Activated naive CD4-positive, alpha-beta T cell treated with anti-CD3 and anti-CD28 coated beads for 36 hours (primary cell): ENCODE measurements at regions not wholly inside any gene's neighbourhood (a gene's known extent, or its start where the extent isn't known, plus 50 kb on each side); places are given as distances from the start of the nearest gene placed in this dataset.
"Not testable (repeated sequence)": the region's sequence is repeated elsewhere in the genome, so short reads cannot be mapped to it uniquely, and the experiment has no call there.

Source experiments
- CTCF ChIA-PET: fragments of 350-600 bp; sonication (Branson Sonifier 250); formaldehyde crosslinking; loops from one replicate; lab custom pipeline; 2021; ENCODE audit warnings: antibody characterized with exemption; lab: Charles Lee
- DNase-seq: peaks from one replicate; pipeline ENCODE4 v3.0.0-alpha.2; 2020
- H3K27ac Mint-ChIP-seq: one replicate; pipeline ENCODE4 v1.8.0; 2021; ENCODE audit warnings: mild to moderate bottlenecking, mixed read lengths
- H3K27me3 Mint-ChIP-seq: one replicate; pipeline ENCODE4 v1.8.0; 2021; ENCODE audit warnings: low read depth, mixed read lengths
- H3K36me3 Mint-ChIP-seq: one replicate; pipeline ENCODE4 v1.8.0; 2021; ENCODE audit warnings: low read depth, mixed read lengths
- H3K4me1 Mint-ChIP-seq: one replicate; pipeline ENCODE4 v1.8.0; 2021; ENCODE audit warnings: low read depth, mixed read lengths
- H3K4me3 Mint-ChIP-seq: one replicate; pipeline ENCODE4 v1.8.0; 2021; ENCODE audit warnings: mild to moderate bottlenecking, moderate library complexity, mixed read lengths
- H3K9me3 Mint-ChIP-seq: one replicate; pipeline ENCODE4 v1.8.0; 2021; ENCODE audit warnings: mixed read lengths
- intact Hi-C: fragments of 100-400 bp; cut with micrococcal nuclease; formaldehyde crosslinking; loops from one replicate; pipeline ENCODE4 v1.15.1; 2023

GRCh38 chr4:106524772-106525171, 156.2 kb upstream of the GIMD1 start:
- H3K36me3 Mint-ChIP-seq, H3K4me3 Mint-ChIP-seq, H3K27me3 Mint-ChIP-seq, DNase-seq, intact Hi-C loops, H3K4me1 Mint-ChIP-seq, CTCF ChIA-PET, H3K27ac Mint-ChIP-seq, H3K9me3 Mint-ChIP-seq: not testable (repeated sequence)

GRCh38 chr4:106522839-106523238, 154.3 kb upstream of the GIMD1 start:
- no peak overlapping the region for H3K27ac Mint-ChIP-seq
- intact Hi-C loops: no loop called here

GRCh38 chr4:106512706-106513105, 144.1 kb upstream of the GIMD1 start:
- DNase-seq: no peak
- Mint-ChIP-seq H3K27me3 (no peaks in the 10 kb centered on the region), H3K9me3 (no peaks in the 10 kb centered on the region), H3K4me1 (no peaks in the 10 kb centered on the region), H3K4me3 (no peak overlapping the region), H3K27ac (no peak overlapping the region), H3K36me3 (no peaks in the 10 kb centered on the region)
- CTCF ChIA-PET: no interaction called here
- intact Hi-C loops: no loop called here

More at GRCh38 chr4:106522839-106523238, 154.3 kb upstream of the GIMD1 start:
- H3K4me3 Mint-ChIP-seq: no peak overlapping the region
- DNase-seq: no peak
- H3K36me3 Mint-ChIP-seq: no peaks in the 10 kb centered on the region
- H3K4me1 Mint-ChIP-seq: no peaks in the 10 kb centered on the region
- peaks cover 3% of the 10 kb centered on the region for H3K27me3 Mint-ChIP-seq
- no peaks in the 10 kb centered on the region for H3K9me3 Mint-ChIP-seq
- CTCF ChIA-PET: no interaction called here

- intact Hi-C loops: no loop called here
- H3K4me1 Mint-ChIP-seq: no peaks in the 10 kb centered on the region
- no peak overlapping the region for H3K4me3 Mint-ChIP-seq
- H3K27me3 Mint-ChIP-seq: peaks cover 6% of the 10 kb centered on the region
- DNase-seq: no peak
- CTCF ChIA-PET: no interaction called here
- H3K36me3 Mint-ChIP-seq: no peaks in the 10 kb centered on the region
- H3K9me3 Mint-ChIP-seq: no peaks in the 10 kb centered on the region
- no peak overlapping the region for H3K27ac Mint-ChIP-seq
These were observed 138.9 kb upstream of the GIMD1 start for GRCh38 chr4:106507440-106507839.

GRCh38 chr4:106503116-106504050, 134.8 kb upstream of the GIMD1 start:
- Mint-ChIP-seq H3K27ac (no peak overlapping the region), H3K9me3 (no peaks in the 10 kb centered on the region), H3K27me3 (peaks cover 20% of the 10 kb centered on the region), H3K36me3 (no peaks in the 10 kb centered on the region), H3K4me3 (no peak overlapping the region), H3K4me1 (peaks cover 4% of the 10 kb centered on the region)
- intact Hi-C loops: loop anchor here (2.0 kb wide), 1 partner anchor 983 kb away; no protein-coding TSS in a partner anchor
- no peak for DNase-seq
- CTCF ChIA-PET: interaction anchor here (0.8 to 1.8 kb wide), 4 partner anchors 44 to 349 kb away, joined by 3 to 7 read pairs (median 4); no protein-coding TSS in a partner anchor

GRCh38 chr4:106502106-106502699, 133.6 kb upstream of the GIMD1 start:
- no peak overlapping the region for H3K27ac Mint-ChIP-seq
- H3K4me1 Mint-ChIP-seq: peaks cover 4% of the 10 kb centered on the region
- peaks cover 20% of the 10 kb centered on the region for H3K27me3 Mint-ChIP-seq
- intact Hi-C loops: loop anchor here (1.0 to 2.0 kb wide), 6 partner anchors 133 to 981 kb away; partner anchors contain the start of genes AIMP1 and TBCK
- no peaks in the 10 kb centered on the region for H3K9me3 Mint-ChIP-seq
- peak; percentile 67 for DNase-seq
- H3K4me3 Mint-ChIP-seq: no peak overlapping the region
- CTCF ChIA-PET: interaction anchor here (1.1 kb wide), 1 partner anchor 236 kb away, joined by 6 read pairs; no protein-coding TSS in a partner anchor
- no peaks in the 10 kb centered on the region for H3K36me3 Mint-ChIP-seq

- H3K4me1 Mint-ChIP-seq: peaks cover 3% of the 10 kb centered on the region
- no peak overlapping the region for H3K4me3 Mint-ChIP-seq
- no peak for DNase-seq
- intact Hi-C loops: no loop called here
- CTCF ChIA-PET: no interaction called here
- H3K9me3 Mint-ChIP-seq: no peaks in the 10 kb centered on the region
- peaks cover 19% of the 10 kb centered on the region for H3K27me3 Mint-ChIP-seq
- H3K27ac Mint-ChIP-seq: no peak overlapping the region
- no peaks in the 10 kb centered on the region for H3K36me3 Mint-ChIP-seq
These were observed 128.7 kb upstream of the GIMD1 start for GRCh38 chr4:106497271-106497670.

GRCh38 chr4:106496061-106496460, 127.5 kb upstream of the GIMD1 start:
- H3K4me3 Mint-ChIP-seq: no peak overlapping the region
- no peaks in the 10 kb centered on the region for H3K36me3 Mint-ChIP-seq
- intact Hi-C loops: no loop called here
- H3K27ac Mint-ChIP-seq: no peak overlapping the region
- CTCF ChIA-PET: no interaction called here
- H3K9me3 Mint-ChIP-seq: peaks cover 2% of the 10 kb centered on the region
- no peaks in the 10 kb centered on the region for H3K4me1 Mint-ChIP-seq
- peaks cover 12% of the 10 kb centered on the region for H3K27me3 Mint-ChIP-seq
- no peak for DNase-seq

GRCh38 chr4:106495476-106495875, 126.9 kb upstream of the GIMD1 start:
- Mint-ChIP-seq H3K27me3 (peaks cover 12% of the 10 kb centered on the region), H3K36me3 (no peaks in the 10 kb centered on the region), H3K27ac (no peak overlapping the region), H3K4me3 (no peak overlapping the region), H3K9me3 (peaks cover 3% of the 10 kb centered on the region), H3K4me1 (no peaks in the 10 kb centered on the region)
- intact Hi-C loops: no loop called here
- CTCF ChIA-PET: interaction anchor here (0.7 kb wide), 1 partner anchor 312 kb away, joined by 3 read pairs; no protein-coding TSS in a partner anchor
- no peak for DNase-seq

- no peak for DNase-seq
- CTCF ChIA-PET: no interaction called here
- H3K4me3 Mint-ChIP-seq: no peak overlapping the region
- no peaks in the 10 kb centered on the region for H3K36me3 Mint-ChIP-seq
- no peaks in the 10 kb centered on the region for H3K4me1 Mint-ChIP-seq
- H3K27ac Mint-ChIP-seq: no peak overlapping the region
- peaks cover 3% of the 10 kb centered on the region for H3K9me3 Mint-ChIP-seq
- intact Hi-C loops: no loop called here
- peaks cover 9% of the 10 kb centered on the region for H3K27me3 Mint-ChIP-seq
These were observed 125.5 kb upstream of the GIMD1 start for GRCh38 chr4:106494066-106494465.

GRCh38 chr4:106493086-106493485, 124.5 kb upstream of the GIMD1 start:
- Mint-ChIP-seq H3K27me3 (peaks cover 6% of the 10 kb centered on the region), H3K4me3 (no peak overlapping the region), H3K36me3 (no peaks in the 10 kb centered on the region), H3K4me1 (no peaks in the 10 kb centered on the region), H3K27ac (no peak overlapping the region), H3K9me3 (peaks cover 3% of the 10 kb centered on the region)
- intact Hi-C loops: no loop called here
- DNase-seq: no peak
- CTCF ChIA-PET: no interaction called here

- no peaks in the 10 kb centered on the region for H3K4me1 Mint-ChIP-seq
- intact Hi-C loops: no loop called here
- no peak for DNase-seq
- no peak overlapping the region for H3K4me3 Mint-ChIP-seq
- H3K27me3 Mint-ChIP-seq: peaks cover 13% of the 10 kb centered on the region
- no peaks in the 10 kb centered on the region for H3K36me3 Mint-ChIP-seq
- H3K9me3 Mint-ChIP-seq: peaks cover 2% of the 10 kb centered on the region
- H3K27ac Mint-ChIP-seq: no peak overlapping the region
- CTCF ChIA-PET: interaction anchor here (0.6 kb wide), 1 partner anchor 32 kb away, joined by 4 read pairs; no protein-coding TSS in a partner anchor
These were observed 118.0 kb upstream of the GIMD1 start for GRCh38 chr4:106486533-106486932.
